WI38 (cell line): ENCODE measurements at regions not wholly inside any gene's neighbourhood (a gene's known extent, or its start where the extent isn't known, plus 50 kb on each side); places are given as distances from the start of the nearest gene placed in this dataset.

Experiments used
- H3K4me3 ChIP-seq: 2 replicates; pipeline ENCODE4 v1.5.1; 2011; ENCODE audit warnings: low read depth, mild to moderate bottlenecking, control low read depth, low read length
- TF ChIP-seq, protein P1 (sequence below): IDR thresholded peaks from 2 replicates; pipeline ENCODE4 v1.5.1; 2012; ENCODE audit warnings: low read depth, mild to moderate bottlenecking, control low read depth, low read length

DNA sequence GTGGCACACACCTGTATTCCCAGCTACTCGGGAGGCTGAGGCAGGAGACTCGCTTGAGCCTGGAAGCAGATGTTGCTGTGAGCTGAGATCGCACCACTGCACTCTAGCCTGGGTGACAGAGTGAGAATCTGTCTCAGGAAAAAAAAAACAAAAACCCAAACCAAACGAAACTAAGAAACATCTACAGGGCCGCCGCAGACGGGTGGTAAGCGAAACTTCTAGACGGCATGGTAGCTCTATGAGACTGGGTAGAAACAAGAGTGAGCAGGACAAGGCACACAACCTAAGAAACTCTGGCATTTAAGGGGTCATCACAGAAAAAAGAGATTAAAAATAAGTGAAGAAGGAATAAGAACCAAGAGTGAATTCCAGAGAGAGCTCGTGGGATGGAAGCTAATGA lies 454.8 kb upstream of the KLF4 start:
- H3K4me3 ChIP-seq, result no peak overlapping the region
- TF ChIP-seq, protein P1, sequence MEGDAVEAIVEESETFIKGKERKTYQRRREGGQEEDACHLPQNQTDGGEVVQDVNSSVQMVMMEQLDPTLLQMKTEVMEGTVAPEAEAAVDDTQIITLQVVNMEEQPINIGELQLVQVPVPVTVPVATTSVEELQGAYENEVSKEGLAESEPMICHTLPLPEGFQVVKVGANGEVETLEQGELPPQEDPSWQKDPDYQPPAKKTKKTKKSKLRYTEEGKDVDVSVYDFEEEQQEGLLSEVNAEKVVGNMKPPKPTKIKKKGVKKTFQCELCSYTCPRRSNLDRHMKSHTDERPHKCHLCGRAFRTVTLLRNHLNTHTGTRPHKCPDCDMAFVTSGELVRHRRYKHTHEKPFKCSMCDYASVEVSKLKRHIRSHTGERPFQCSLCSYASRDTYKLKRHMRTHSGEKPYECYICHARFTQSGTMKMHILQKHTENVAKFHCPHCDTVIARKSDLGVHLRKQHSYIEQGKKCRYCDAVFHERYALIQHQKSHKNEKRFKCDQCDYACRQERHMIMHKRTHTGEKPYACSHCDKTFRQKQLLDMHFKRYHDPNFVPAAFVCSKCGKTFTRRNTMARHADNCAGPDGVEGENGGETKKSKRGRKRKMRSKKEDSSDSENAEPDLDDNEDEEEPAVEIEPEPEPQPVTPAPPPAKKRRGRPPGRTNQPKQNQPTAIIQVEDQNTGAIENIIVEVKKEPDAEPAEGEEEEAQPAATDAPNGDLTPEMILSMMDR, result no peak

DNA sequence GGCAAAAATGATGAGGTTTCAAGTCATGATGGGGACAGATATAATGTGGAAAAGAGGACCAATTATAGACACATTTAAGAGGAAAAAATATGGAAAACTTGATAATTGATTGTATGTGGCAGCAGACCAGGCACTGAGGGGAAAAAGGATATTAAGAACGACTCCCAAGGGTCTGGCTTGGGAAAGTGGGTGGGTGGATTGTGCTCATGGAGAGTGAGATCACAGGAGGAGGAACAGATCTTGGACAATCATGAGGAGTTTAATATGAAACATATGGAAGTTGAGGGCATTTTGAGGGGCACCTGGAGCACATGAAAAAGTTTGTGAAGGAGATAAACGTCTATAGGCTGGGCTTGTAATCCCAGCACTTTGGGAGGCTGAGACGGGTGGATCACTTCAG lies 454.3 kb upstream of the KLF4 start:
- TF ChIP-seq, protein P1, result no peak
- no peak overlapping the region for H3K4me3 ChIP-seq

DNA sequence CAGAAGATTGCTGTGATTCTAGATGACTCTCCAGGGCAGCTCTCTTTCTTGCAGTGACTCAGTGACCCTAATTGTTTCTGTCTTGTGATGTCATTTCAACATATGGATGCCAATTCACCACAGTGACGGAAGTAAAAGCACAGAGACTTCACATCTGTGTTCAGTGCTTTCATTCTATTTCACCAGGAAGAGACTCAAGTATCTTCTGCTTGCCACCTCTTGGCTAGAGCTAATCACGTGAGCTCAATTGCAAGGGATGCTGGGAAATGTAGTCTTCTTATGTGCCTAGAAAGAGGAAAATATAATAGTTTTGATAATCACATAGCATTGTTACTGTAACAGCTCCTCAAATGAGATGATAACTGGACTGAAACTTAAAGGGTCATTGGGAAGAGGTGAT lies 453.3 kb upstream of the KLF4 start:
- TF ChIP-seq, protein P1, result no peak
- H3K4me3 ChIP-seq, result no peak overlapping the region

DNA sequence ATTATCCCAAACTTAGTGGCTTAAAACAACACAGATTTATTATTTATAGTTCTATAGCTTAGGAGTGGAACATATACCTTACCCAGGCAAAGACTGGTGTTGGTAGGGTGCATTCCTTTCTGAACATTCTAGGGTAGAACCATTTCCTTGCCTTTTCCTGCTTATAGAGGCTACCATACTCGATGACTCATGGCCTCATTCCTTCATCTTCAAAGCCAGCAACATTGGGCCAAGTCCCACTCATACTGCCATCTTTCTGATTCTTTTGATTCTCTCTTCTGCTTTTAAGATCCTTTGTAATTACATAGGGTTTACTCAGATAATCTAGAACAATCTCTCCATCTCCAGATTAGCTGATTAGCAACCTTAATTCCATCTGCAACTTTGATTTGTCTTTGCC lies 452.7 kb upstream of the KLF4 start:
- TF ChIP-seq, protein P1, result no peak

DNA sequence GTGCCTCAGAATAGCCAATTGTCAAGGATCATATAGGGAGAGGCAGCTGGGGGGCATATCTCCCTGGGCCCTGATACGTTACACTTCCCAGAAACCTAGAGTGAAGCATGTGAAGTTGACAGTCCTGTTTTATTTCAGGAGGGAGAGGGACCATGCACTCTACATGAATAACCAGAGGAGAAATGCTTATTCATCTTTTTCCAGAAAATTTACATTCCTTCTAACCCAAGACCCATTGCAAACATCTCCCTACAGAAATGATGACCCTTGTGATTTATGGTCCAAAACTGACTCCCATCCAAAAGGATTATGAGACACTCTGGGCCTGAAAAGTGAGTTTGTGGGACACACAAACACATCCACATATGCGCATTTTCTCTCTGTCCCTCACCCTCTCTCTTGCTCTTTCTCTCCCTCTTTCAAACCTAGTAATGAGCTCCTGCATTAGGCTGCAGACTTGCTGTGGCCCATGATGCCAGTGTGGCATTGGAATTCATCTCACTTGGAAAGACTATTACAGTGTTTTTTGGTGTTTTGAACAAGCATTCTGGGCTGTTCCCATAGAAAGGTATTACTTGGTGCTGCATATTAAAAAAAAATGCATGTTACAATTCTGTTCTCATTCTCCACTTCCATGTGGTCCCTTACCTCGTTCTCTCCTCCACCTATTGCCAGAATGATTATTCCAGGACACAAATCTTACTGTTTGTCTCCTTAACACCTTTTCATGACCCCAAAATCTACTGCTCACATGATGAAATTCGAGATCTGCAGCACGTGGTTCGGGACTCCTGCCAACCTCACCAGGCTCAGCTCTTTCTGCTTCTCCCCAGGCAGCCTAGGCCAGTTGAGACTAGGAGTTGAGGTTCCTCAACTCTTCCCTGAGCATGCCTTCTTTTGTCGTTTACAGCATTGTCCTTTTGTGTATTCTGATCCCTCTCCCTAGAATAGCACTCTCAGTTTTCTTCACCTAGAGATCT lies 451.3 kb upstream of the KLF4 start:
- H3K4me3 ChIP-seq, result no peak overlapping the region
- TF ChIP-seq, protein P1, result no peak

More for the DNA sequence above, 452.7 kb upstream of the KLF4 start:
- H3K4me3 ChIP-seq, result no peak overlapping the region

DNA sequence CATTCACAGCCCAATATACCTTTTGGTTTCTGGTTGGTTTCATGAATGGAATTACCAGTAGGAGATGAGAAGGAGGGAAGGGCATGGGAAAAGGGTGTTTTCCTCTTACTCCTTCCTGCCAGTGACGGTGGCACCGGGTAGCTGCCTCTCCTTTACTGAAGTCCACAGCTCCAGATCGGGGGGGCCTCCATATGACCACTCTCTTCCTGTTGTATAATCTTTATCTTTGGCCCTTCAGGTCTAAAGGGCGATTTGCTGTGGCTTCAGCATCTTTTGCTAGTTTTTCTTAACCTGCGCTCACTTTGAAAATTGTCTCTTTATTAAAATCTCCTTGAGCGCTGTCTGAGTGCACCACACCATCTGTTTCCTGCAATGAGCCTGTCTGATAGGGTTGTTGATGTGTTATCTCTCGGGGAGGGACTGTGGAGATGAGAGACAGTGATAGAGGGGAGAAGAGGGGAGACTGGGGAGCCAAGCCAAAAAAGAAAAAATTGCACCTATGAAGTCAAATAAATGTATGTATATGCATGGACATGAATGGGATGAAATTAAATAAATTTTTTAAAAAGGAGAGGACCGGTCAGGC lies 449.3 kb upstream of the KLF4 start:
- TF ChIP-seq, protein P1, result no peak
- no peak overlapping the region for H3K4me3 ChIP-seq

DNA sequence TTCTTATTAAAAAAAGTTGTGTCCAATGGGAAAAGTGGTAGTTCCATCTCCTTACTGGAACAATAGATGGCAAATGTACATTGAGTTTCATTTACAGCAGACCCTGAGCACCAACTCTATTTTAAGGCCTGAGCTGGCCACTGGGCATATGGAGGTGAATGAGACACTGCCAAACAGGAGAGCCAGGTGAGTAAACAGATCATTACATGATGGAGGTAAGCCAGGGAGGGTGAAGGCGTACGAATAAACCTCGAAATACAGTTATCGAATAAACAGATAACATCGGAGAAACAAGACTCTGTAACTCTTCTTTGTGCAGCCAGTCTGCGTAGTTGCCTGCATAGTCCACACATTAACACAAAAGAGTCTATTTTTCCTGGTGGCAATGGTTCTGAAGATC lies 446.4 kb upstream of the KLF4 start:
- TF ChIP-seq, protein P1, result no peak

More for the DNA sequence above, 446.4 kb upstream of the KLF4 start:
- no peak overlapping the region for H3K4me3 ChIP-seq
